ENCODE measurements at regions not wholly inside any gene's neighbourhood (a gene's known extent, or its start where the extent isn't known, plus 50 kb on each side); places are given as distances from the start of the nearest gene placed in this dataset.

DNA sequence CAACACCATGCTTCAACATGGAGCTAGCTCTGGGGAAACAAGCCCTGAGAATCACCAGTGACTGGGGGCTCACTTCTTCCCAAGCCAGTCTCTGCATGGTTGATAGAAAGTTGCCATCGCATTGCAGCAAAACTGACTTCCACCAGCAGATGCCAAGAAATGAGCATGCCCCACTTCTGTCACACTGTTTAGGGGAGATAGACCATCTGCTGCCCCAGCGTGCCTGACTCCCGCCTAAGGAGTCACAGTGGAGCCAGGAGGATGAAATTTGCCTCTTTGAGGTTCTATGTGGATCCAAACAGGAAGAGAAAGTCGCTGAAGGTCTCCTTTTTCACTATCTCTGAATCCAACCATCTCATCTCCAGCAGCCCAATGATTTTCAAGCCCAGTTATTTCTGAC, 116.7 kb upstream of the SLIT3 start:
- H3K9me3 ChIP-seq, result no peaks in the 10 kb centered on the region
- no peak overlapping the region for H3K4me3 ChIP-seq (ENCODE audit: low read depth, low read length)
- H3K27ac Mint-ChIP-seq (ENCODE audit: unreplicated experiment), result no peak overlapping the region
- no peaks in the 10 kb centered on the region for H3K27me3 Mint-ChIP-seq (ENCODE audit: insufficient read depth, unreplicated experiment)
- BruUV-seq (replicated peaks), result no TSS peak
- no peaks in the 10 kb centered on the region for H3K4me1 Mint-ChIP-seq (ENCODE audit: low read depth, unreplicated experiment)
- ChIA-PET CTCF (no interaction called here), POLR2A (no interaction called here)
- no peaks in the 10 kb centered on the region for H3K36me3 Mint-ChIP-seq (ENCODE audit: insufficient read depth, unreplicated experiment)
- DNase-seq, result no peak
- intact Hi-C loops (cut with micrococcal nuclease; ENCODE audit: unreplicated experiment), result no loop called here
- H3K27me3 ChIP-seq (replicated peaks; ENCODE audit: control insufficient read depth, insufficient read depth, low read length), result no peaks in the 10 kb centered on the region
- H3K4me3 Mint-ChIP-seq (ENCODE audit: unreplicated experiment), result no peak overlapping the region
- H3K4me1 ChIP-seq, result no peaks in the 10 kb centered on the region
- no peaks in the 10 kb centered on the region for H3K36me3 ChIP-seq (ENCODE audit: control insufficient read depth, insufficient read depth, low read length)
- H3K9me3 Mint-ChIP-seq (ENCODE audit: unreplicated experiment), result no peaks in the 10 kb centered on the region
- TF ChIP-seq, protein P1, sequence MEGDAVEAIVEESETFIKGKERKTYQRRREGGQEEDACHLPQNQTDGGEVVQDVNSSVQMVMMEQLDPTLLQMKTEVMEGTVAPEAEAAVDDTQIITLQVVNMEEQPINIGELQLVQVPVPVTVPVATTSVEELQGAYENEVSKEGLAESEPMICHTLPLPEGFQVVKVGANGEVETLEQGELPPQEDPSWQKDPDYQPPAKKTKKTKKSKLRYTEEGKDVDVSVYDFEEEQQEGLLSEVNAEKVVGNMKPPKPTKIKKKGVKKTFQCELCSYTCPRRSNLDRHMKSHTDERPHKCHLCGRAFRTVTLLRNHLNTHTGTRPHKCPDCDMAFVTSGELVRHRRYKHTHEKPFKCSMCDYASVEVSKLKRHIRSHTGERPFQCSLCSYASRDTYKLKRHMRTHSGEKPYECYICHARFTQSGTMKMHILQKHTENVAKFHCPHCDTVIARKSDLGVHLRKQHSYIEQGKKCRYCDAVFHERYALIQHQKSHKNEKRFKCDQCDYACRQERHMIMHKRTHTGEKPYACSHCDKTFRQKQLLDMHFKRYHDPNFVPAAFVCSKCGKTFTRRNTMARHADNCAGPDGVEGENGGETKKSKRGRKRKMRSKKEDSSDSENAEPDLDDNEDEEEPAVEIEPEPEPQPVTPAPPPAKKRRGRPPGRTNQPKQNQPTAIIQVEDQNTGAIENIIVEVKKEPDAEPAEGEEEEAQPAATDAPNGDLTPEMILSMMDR (IDR thresholded peaks at IDR 0.05; ENCODE audit: insufficient read depth in 1 of 2, low read depth in 1 of 2, low read length in 1 of 2, severe bottlenecking in 1 of 2, unreplicated experiment in 1 of 2), result no peak

DNA sequence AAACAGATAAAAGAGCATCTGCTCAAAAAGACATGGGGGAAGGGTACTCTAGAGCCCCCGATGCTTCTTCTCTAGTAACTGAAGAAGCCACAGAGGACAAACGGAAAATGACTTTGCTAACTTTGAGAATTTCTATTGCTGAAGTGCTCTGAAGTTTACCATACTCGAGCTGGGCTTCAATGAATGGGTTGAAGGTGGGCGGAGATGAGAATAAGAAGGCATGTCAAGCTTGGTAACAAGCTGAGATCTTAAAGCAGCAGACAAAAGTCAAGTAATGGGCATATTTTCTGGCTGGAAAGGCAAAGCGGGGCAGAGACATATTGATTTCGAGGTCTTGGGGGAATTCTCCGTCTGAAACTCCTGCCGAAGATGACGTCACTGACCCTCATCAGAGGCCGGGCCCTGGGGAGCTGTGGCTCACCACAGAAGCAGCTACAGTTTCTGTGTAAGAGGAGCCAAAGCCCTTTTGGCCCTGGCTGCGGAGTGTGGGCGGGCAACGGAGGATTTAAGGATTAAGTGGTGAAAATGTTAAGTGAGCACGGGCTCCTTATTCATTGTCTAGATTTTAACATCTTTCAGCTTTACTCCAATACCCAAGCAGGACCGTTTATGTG, 115.8 kb upstream of the SLIT3 start:
- no peak overlapping the region for H3K27ac Mint-ChIP-seq (ENCODE audit: unreplicated experiment)
- TF ChIP-seq, protein P1 (IDR thresholded peaks at IDR 0.05; ENCODE audit: insufficient read depth in 1 of 2, low read depth in 1 of 2, low read length in 1 of 2, severe bottlenecking in 1 of 2, unreplicated experiment in 1 of 2), result no peak

DNA sequence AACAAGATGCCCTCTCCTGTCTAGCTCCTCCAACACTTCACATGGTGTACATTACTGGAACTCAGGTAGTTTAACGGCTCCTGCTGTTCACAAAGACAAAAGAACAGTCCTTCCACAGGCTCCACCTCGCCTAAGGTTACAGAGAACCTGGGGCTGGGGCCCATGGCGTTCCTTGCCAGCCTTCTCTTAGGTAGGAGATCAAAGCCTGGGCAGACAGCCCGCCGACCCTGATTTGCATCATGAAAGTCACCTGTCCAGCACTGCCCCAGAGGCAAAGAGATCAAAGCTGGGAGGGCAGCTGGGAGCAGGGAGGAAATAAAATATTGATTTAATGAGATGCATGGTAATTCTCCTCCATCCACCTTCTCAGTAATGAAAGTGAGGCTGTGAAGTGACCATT, 115.0 kb upstream of the SLIT3 start:
- H3K9me3 Mint-ChIP-seq (ENCODE audit: unreplicated experiment), result no peaks in the 10 kb centered on the region
- POLR2A ChIA-PET, result no interaction called here
- BruUV-seq (replicated peaks), result no TSS peak

More for the DNA sequence above, 115.8 kb upstream of the SLIT3 start:
- Histone ChIP-seq H3K4me1 (no peaks in the 10 kb centered on the region), H3K27me3 (replicated peaks; ENCODE audit: control insufficient read depth, insufficient read depth, low read length) (no peaks in the 10 kb centered on the region), H3K4me3 (ENCODE audit: low read depth, low read length) (no peak overlapping the region), H3K9me3 (no peaks in the 10 kb centered on the region), H3K36me3 (ENCODE audit: control insufficient read depth, insufficient read depth, low read length) (no peaks in the 10 kb centered on the region)
- Mint-ChIP-seq H3K27me3 (ENCODE audit: insufficient read depth, unreplicated experiment) (no peaks in the 10 kb centered on the region), H3K4me3 (ENCODE audit: unreplicated experiment) (no peak overlapping the region), H3K36me3 (ENCODE audit: insufficient read depth, unreplicated experiment) (no peaks in the 10 kb centered on the region), H3K4me1 (ENCODE audit: low read depth, unreplicated experiment) (peaks cover 2% of the 10 kb centered on the region), H3K9me3 (ENCODE audit: unreplicated experiment) (no peaks in the 10 kb centered on the region)
- no peak for DNase-seq
- no TSS peak for BruUV-seq (replicated peaks)
- intact Hi-C loops (cut with micrococcal nuclease; ENCODE audit: unreplicated experiment), result no loop called here
- CTCF ChIA-PET, result interaction anchor here (0.7 kb wide), 1 partner anchor 1092 kb away, joined by 3 read pairs; no protein-coding TSS in a partner anchor
- POLR2A ChIA-PET, result no interaction called here

More for the DNA sequence above, 115.0 kb upstream of the SLIT3 start:
- no peaks in the 10 kb centered on the region for H3K27me3 Mint-ChIP-seq (ENCODE audit: insufficient read depth, unreplicated experiment)
- no peak overlapping the region for H3K27ac Mint-ChIP-seq (ENCODE audit: unreplicated experiment)
- intact Hi-C loops (cut with micrococcal nuclease; ENCODE audit: unreplicated experiment), result no loop called here
- Histone ChIP-seq H3K4me1 (no peaks in the 10 kb centered on the region), H3K9me3 (no peaks in the 10 kb centered on the region), H3K36me3 (ENCODE audit: control insufficient read depth, insufficient read depth, low read length) (no peaks in the 10 kb centered on the region), H3K27me3 (replicated peaks; ENCODE audit: control insufficient read depth, insufficient read depth, low read length) (no peaks in the 10 kb centered on the region), H3K4me3 (ENCODE audit: low read depth, low read length) (no peak overlapping the region)
- TF ChIP-seq, protein P1 (IDR thresholded peaks at IDR 0.05; ENCODE audit: insufficient read depth in 1 of 2, low read depth in 1 of 2, low read length in 1 of 2, severe bottlenecking in 1 of 2, unreplicated experiment in 1 of 2), result no peak
- DNase-seq, result no peak
- H3K36me3 Mint-ChIP-seq (ENCODE audit: insufficient read depth, unreplicated experiment), result no peaks in the 10 kb centered on the region
- CTCF ChIA-PET, result interaction anchor here (0.7 kb wide), 1 partner anchor 1091 kb away, joined by 3 read pairs; no protein-coding TSS in a partner anchor
- H3K4me3 Mint-ChIP-seq (ENCODE audit: unreplicated experiment), result no peak overlapping the region
- peaks cover 7% of the 10 kb centered on the region for H3K4me1 Mint-ChIP-seq (ENCODE audit: low read depth, unreplicated experiment)

Data from Caco-2 (cell line).